ENCODE measurements at regions not wholly inside any gene's neighbourhood (a gene's known extent, or its start where the extent isn't known, plus 50 kb on each side); places are given as distances from the start of the nearest gene placed in this dataset.
"Not testable (repeated sequence)": the region's sequence is repeated elsewhere in the genome, so short reads cannot be mapped to it uniquely, and the experiment has no call there.

DNA sequence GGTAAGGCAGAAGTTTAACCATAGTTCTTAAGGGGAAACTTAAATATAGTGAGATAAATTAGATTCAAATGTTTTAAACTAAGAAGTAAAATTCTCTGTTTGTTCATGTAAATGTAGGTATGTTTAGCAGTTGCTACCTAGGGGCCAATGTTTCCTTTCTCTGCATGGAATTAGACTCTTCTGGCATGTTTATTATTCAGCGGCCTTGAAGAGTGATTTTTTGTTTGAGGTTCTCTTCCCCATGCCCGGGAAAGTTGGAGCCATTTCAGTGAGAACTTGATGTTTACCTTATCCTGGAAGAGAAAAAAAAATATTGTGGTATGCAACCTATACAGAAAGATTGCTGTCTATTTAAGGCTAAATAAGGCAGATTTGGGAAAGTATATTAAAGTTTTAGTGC is 492.9 kb downstream of the KLF5 start:
- TF ChIP-seq GATA1 (IDR thresholded peaks at IDR 0.05; ENCODE audit: low read depth, low read length) (no peak), POLR2A (IDR thresholded peaks at IDR 0.05; ENCODE audit: low read length) (no peak)
- DNase-seq, result no peak

- TF ChIP-seq GATA1 (IDR thresholded peaks at IDR 0.05; ENCODE audit: low read depth, low read length), result no peak
- TF ChIP-seq POLR2A (IDR thresholded peaks at IDR 0.05; ENCODE audit: low read length), result no peak
- no peak for DNase-seq
These were observed 490.9 kb downstream of the KLF5 start for GRCh38 chr13:73549717-73550116.

- DNase-seq, result no peak
- TF ChIP-seq GATA1 (IDR thresholded peaks at IDR 0.05; ENCODE audit: low read depth, low read length) (no peak), POLR2A (IDR thresholded peaks at IDR 0.05; ENCODE audit: low read length) (no peak)
These were observed 489.6 kb downstream of the KLF5 start for GRCh38 chr13:73548449-73548848.

DNA sequence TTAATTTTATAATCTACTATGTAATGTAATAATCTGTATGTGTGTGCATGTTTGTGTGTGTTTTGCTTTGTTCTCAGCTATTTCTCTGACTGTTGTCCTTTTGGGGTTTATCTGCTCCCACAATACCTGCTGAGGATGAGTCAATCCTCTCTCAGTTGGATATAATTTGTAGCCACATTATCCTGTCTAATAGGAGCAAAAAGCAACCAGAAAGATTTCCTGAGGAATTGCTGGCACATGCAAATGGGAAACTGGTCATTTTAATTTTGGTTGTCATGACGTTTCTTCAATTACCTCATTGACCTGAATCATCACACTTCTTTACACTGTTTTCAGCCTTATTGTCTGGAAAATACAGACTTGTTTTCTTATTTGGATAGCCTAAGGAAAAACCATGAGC is 488.4 kb downstream of the KLF5 start:
- DNase-seq, result no peak
- no peak for TF ChIP-seq POLR2A (IDR thresholded peaks at IDR 0.05; ENCODE audit: low read length)
- no peak for TF ChIP-seq GATA1 (IDR thresholded peaks at IDR 0.05; ENCODE audit: low read depth, low read length)

DNA sequence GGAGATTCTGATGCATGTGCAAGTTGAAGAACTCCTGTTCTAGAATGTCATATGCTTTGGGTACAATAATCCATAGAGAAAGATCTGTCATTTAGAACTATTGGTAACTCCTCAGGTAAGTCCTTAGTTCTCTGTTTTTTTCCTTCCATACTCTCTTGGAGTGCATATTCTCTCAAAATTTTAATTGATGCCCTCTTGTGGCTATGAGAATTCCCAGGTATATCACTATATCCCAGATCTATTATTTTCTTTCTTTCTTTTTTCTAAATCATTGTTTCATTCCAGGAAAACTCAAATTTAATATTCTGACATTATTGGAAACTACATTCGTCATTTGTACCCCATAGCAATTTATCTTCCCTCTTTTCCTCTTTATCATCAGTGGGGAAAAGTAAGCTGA is 485.4 kb downstream of the KLF5 start:
- no peak for TF ChIP-seq POLR2A (IDR thresholded peaks at IDR 0.05; ENCODE audit: low read length)
- TF ChIP-seq GATA1 (IDR thresholded peaks at IDR 0.05; ENCODE audit: low read depth, low read length), result no peak
- DNase-seq, result no peak

DNA sequence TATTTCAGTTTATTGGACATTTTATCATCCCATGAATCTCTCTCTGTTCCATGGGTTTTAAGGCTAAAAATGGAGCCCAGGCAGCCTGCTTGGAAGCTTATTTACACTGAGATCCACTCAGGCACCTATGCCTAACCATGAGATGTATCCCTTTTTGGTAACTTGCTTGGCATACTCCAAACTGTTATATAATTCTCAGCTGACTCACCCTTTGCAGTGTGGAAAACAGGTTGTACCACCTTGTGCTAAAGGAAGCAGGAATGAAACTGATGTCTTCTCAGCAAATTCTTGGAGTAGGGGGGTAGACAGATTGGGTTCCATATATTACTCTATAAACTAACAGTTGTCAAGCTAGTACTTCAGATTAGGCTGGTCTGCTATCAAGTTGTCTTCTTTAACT is 483.6 kb downstream of the KLF5 start:
- DNase-seq, result no peak
- no peak for TF ChIP-seq GATA1 (IDR thresholded peaks at IDR 0.05; ENCODE audit: low read depth, low read length)
- no peak for TF ChIP-seq POLR2A (IDR thresholded peaks at IDR 0.05; ENCODE audit: low read length)

DNA sequence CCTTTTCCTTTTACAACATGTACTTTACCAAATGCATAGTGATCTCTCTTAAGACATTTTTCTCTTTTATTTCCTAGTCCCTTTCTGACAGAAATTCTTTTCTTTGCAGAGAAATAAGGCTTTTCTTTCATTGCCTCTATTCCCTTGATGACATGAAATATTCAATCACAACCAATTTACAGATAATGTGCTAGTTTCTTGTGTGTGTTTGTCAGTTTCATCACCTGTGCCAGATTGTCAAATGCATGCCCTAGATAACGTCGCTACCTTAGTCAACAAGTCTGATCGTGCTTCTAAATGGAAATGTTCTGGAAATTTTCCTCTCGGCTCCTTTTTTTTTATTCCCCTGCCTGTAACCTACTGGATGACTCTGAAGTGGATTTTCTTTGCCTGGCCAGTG is 478.1 kb downstream of the KLF5 start:
- TF ChIP-seq POLR2A (IDR thresholded peaks at IDR 0.05; ENCODE audit: low read length), result no peak
- TF ChIP-seq GATA1 (IDR thresholded peaks at IDR 0.05; ENCODE audit: low read depth, low read length), result no peak
- no peak for DNase-seq

DNA sequence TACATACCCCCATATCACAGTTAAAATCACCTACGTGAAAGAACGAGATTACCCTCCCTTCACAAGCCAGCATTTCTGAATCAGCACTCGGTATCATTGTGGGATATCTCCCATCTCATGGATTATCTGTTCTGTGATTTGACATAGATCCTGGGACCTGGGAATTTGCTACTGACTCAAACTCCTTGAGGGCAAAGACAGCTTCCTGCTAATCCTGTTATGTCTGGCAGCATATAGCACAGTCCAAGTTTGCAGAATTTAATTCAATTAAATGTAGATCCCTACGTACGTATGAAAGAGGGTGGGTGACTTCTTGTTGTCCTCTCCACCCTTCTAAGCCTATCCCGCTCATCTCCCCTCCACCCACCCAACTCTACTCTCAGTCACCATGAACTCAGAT is 476.5 kb downstream of the KLF5 start:
- DNase-seq, result no peak
- TF ChIP-seq GATA1 (IDR thresholded peaks at IDR 0.05; ENCODE audit: low read depth, low read length) (no peak), POLR2A (IDR thresholded peaks at IDR 0.05; ENCODE audit: low read length) (no peak)

GRCh38 chr13:73532987-73533510 is 474.2 kb downstream of the KLF5 start:
- peak in 1 of 2 experiments; percentile 22 for DNase-seq
- TF ChIP-seq POLR2A (IDR thresholded peaks at IDR 0.05; ENCODE audit: low read length) (no peak), GATA1 (IDR thresholded peaks at IDR 0.05; ENCODE audit: low read depth, low read length) (no peak)

GRCh38 chr13:73532582-73532981 is 473.8 kb downstream of the KLF5 start:
- DNase-seq, result peak in 1 of 2 experiments; percentile 13
- no peak for TF ChIP-seq GATA1 (IDR thresholded peaks at IDR 0.05; ENCODE audit: low read depth, low read length)
- TF ChIP-seq POLR2A (IDR thresholded peaks at IDR 0.05; ENCODE audit: low read length), result no peak

DNA sequence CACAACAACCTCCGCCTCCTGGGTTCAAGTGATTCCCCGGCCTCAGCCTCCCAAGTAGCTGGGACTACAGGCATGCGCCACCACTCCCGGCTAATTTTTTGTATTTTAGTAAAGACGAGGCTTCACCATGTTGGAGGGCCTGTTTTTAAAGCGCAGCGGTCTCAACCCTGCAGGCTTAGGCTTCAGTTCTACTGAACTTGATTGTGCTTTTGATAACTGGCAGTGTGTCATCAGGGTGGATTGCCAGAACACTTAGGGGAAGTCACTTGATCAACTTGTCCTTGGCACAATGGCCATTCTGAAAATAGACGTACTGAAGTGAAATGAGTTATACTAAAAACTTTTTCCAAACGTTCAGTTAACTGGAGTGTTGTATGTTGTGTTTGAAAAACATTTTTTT is 472.2 kb downstream of the KLF5 start:
- TF ChIP-seq GATA1 (IDR thresholded peaks at IDR 0.05; ENCODE audit: low read depth, low read length), result no peak
- TF ChIP-seq POLR2A (IDR thresholded peaks at IDR 0.05; ENCODE audit: low read length), result no peak
- DNase-seq, result no peak

GRCh38 chr13:73522937-73523336 is 464.1 kb downstream of the KLF5 start:
- TF ChIP-seq POLR2A (IDR thresholded peaks at IDR 0.05; ENCODE audit: low read length), result no peak
- TF ChIP-seq GATA1 (IDR thresholded peaks at IDR 0.05; ENCODE audit: low read depth, low read length), result no peak
- DNase-seq, result no peak

- DNase-seq, result no peak
- TF ChIP-seq POLR2A (IDR thresholded peaks at IDR 0.05; ENCODE audit: low read length), result no peak
- no peak for TF ChIP-seq GATA1 (IDR thresholded peaks at IDR 0.05; ENCODE audit: low read depth, low read length)
These were observed 463.2 kb downstream of the KLF5 start for GRCh38 chr13:73521985-73522524.

GRCh38 chr13:73521290-73521624 is 462.5 kb downstream of the KLF5 start:
- TF ChIP-seq POLR2A (IDR thresholded peaks at IDR 0.05; ENCODE audit: low read length) (no peak), GATA1 (IDR thresholded peaks at IDR 0.05; ENCODE audit: low read depth, low read length) (no peak)
- DNase-seq, result no peak

DNA sequence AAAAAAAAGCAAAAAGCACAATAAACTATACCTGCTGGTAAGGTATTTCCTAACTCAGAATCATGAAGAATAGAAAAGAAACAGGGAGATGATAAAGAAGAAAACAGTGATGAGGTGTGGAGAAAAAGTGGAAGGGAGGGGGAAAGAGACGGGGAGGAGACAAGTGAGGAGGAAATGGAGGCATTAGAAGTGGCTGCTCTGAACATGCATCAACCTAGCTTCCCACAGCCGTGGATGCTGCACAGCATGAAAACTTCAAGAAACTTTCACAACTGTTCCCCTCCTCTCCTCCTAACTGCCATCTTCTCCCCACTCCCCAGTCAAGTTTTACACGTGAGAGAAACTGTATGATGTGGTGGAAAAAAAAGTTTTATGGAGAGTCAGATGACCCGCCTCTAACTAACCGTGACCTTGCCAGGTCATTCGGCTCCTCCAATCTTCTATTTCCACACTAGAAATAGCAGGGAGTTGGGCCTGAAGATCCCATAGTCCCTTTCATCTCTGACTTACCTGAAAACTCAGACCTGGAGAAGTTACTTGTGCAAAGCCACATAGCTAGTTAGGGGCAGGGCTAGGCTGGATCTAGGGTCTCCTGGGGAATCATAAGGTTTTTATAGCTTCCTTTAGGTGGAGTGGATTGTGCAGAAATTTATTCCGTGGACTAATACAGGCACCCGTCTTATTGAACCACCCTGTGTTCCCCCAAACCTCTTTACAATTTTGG is 461.9 kb downstream of the KLF5 start:
- TF ChIP-seq POLR2A (IDR thresholded peaks at IDR 0.05; ENCODE audit: low read length) (no peak), GATA1 (IDR thresholded peaks at IDR 0.05; ENCODE audit: low read depth, low read length) (no peak)
- DNase-seq, result no peak

DNA sequence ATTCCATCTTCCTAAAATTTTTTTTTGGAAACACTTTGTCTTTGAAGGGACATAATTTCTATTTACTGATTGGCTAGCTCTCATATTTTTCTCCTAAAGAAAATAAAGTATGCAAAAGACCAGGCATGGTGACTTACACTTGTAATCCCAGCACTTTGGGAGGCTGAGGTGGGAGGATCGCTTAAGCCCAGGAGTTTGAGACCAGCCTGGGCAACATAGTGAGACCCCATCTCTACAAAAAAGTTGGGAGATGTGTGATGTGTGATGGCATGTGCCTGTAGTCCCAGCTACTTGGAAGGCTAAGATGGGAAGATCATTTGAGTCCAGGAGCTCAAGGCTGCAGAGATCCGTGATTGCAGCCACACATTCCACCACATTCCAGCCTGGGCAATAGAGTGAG is 461.3 kb downstream of the KLF5 start:
- not testable (repeated sequence) for DNase-seq
